ENCODE measurements at regions not wholly inside any gene's neighbourhood (a gene's known extent, or its start where the extent isn't known, plus 50 kb on each side); places are given as distances from the start of the nearest gene placed in this dataset.

DNA sequence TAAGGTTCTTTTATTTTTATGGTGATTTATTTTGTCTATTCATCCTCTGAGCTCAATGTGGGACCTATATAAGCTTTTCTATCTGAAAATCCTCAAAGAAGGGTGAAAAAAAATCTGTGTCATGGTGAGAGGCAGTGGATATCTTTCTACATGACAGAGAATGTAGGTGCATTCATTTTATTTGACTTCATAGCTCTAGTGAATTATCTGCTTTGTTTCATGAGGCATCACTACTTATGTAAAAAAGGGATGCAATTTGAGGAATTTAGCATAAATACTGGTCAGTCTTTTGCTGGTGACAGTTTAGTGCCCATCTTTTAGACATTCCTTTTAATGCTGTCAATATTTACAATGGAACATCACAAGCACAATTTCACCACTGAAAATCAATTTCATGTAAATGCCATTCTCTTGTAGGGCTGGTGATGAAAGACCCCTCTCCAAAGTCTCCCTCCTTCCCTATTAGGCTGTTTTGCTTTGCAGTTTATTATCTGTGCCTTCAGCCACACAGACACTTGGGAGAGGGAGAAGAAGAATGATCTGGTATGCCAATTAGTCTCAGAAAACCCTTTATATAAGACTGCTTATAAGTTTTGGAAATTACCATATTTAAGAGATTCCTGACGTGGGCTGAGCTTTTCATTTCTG, 148.3 kb upstream of the NXPH2 start:
- H3K36me3 ChIP-seq (ENCODE audit: control insufficient read depth in 4 of 4, insufficient read depth in 3 of 4, low read depth in 1 of 4, low read length in 3 of 4), result no peaks in the 10 kb centered on the region

DNA sequence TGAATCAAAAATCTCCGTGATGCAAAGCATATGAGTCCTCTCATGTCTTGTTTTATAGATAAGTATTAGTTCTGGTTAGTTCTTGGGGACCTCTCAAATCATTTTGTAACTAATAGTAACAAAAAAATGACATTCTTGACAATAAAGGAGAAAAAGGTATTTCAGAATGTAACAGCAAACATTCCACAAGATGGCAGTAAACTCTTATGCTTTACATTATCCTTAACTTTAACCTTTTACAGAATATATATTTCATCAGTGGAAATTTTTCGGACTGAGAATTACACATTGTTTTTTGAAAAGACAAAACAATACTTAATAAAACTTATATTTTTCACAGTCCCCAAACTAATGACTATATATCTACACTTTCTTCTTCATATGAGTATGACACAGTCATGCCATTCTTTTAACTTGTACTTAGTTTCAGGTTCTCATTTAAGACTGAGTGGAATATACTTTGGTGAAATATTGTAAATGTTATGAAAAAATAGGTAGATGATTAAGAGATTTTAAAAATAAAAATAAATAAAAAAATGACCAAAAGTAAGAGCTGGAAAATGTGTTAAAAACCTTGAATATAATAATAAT, 142.9 kb upstream of the NXPH2 start:
- no peak overlapping the region for H3K9ac ChIP-seq (ENCODE audit: low read depth in 1 of 2, low read length in 2 of 2)
- no peaks in the 10 kb centered on the region for H3K27me3 ChIP-seq (ENCODE audit: control insufficient read depth in 4 of 4, insufficient read depth in 4 of 4, low read length in 3 of 4)
- H3K27ac ChIP-seq (ENCODE audit: low read depth in 1 of 2, low read length in 2 of 2), result no peak overlapping the region
- TF ChIP-seq FOXA1 (IDR thresholded peaks at IDR 0.05), result no peak
- no peak for TF ChIP-seq HNF4G (IDR thresholded peaks at IDR 0.05)
- TF ChIP-seq TAF1 (conservative IDR thresholded peaks at IDR 0.05), result no peak
- TF ChIP-seq, protein P1, sequence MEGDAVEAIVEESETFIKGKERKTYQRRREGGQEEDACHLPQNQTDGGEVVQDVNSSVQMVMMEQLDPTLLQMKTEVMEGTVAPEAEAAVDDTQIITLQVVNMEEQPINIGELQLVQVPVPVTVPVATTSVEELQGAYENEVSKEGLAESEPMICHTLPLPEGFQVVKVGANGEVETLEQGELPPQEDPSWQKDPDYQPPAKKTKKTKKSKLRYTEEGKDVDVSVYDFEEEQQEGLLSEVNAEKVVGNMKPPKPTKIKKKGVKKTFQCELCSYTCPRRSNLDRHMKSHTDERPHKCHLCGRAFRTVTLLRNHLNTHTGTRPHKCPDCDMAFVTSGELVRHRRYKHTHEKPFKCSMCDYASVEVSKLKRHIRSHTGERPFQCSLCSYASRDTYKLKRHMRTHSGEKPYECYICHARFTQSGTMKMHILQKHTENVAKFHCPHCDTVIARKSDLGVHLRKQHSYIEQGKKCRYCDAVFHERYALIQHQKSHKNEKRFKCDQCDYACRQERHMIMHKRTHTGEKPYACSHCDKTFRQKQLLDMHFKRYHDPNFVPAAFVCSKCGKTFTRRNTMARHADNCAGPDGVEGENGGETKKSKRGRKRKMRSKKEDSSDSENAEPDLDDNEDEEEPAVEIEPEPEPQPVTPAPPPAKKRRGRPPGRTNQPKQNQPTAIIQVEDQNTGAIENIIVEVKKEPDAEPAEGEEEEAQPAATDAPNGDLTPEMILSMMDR (IDR thresholded peaks at IDR 0.05; ENCODE audit: low read depth, low read length, missing input control), result no peak
- TF ChIP-seq, protein P2, sequence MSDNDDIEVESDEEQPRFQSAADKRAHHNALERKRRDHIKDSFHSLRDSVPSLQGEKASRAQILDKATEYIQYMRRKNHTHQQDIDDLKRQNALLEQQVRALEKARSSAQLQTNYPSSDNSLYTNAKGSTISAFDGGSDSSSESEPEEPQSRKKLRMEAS (IDR thresholded peaks at IDR 0.05), result no peak
- TF ChIP-seq FOXA2 (IDR thresholded peaks at IDR 0.05), result no peak
- TF ChIP-seq, protein P3, sequence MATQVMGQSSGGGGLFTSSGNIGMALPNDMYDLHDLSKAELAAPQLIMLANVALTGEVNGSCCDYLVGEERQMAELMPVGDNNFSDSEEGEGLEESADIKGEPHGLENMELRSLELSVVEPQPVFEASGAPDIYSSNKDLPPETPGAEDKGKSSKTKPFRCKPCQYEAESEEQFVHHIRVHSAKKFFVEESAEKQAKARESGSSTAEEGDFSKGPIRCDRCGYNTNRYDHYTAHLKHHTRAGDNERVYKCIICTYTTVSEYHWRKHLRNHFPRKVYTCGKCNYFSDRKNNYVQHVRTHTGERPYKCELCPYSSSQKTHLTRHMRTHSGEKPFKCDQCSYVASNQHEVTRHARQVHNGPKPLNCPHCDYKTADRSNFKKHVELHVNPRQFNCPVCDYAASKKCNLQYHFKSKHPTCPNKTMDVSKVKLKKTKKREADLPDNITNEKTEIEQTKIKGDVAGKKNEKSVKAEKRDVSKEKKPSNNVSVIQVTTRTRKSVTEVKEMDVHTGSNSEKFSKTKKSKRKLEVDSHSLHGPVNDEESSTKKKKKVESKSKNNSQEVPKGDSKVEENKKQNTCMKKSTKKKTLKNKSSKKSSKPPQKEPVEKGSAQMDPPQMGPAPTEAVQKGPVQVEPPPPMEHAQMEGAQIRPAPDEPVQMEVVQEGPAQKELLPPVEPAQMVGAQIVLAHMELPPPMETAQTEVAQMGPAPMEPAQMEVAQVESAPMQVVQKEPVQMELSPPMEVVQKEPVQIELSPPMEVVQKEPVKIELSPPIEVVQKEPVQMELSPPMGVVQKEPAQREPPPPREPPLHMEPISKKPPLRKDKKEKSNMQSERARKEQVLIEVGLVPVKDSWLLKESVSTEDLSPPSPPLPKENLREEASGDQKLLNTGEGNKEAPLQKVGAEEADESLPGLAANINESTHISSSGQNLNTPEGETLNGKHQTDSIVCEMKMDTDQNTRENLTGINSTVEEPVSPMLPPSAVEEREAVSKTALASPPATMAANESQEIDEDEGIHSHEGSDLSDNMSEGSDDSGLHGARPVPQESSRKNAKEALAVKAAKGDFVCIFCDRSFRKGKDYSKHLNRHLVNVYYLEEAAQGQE (IDR thresholded peaks at IDR 0.05), result no peak
- TF ChIP-seq YY1 (IDR thresholded peaks at IDR 0.05), result no peak
- peak; percentile 39 to 44 for TF ChIP-seq RAD21 (IDR thresholded peaks at IDR 0.05)
- no peaks in the 10 kb centered on the region for H3K9me3 ChIP-seq (ENCODE audit: control insufficient read depth in 4 of 4, low read length in 3 of 4)
- no peak for DNase-seq (ENCODE audit: low spot score)
- H3K4me3 ChIP-seq (ENCODE audit: low read depth in 1 of 3, low read length in 3 of 3), result no peak overlapping the region
- H3K4me1 ChIP-seq (ENCODE audit: control insufficient read depth in 4 of 4, insufficient read depth in 4 of 4, low read length in 3 of 4), result no peaks in the 10 kb centered on the region
- no peaks in the 10 kb centered on the region for H3K36me3 ChIP-seq (ENCODE audit: control insufficient read depth in 4 of 4, insufficient read depth in 3 of 4, low read depth in 1 of 4, low read length in 3 of 4)
- 47% methylated on average over 2 of the region's 2 CpGs for WGBS

More for the DNA sequence above, 148.3 kb upstream of the NXPH2 start:
- Histone ChIP-seq H3K9me3 (ENCODE audit: control insufficient read depth in 4 of 4, low read length in 3 of 4) (no peaks in the 10 kb centered on the region), H3K4me1 (ENCODE audit: control insufficient read depth in 4 of 4, insufficient read depth in 4 of 4, low read length in 3 of 4) (no peaks in the 10 kb centered on the region), H3K27me3 (ENCODE audit: control insufficient read depth in 4 of 4, insufficient read depth in 4 of 4, low read length in 3 of 4) (no peaks in the 10 kb centered on the region), H3K27ac (ENCODE audit: low read depth in 1 of 2, low read length in 2 of 2) (no peak overlapping the region), H3K4me3 (ENCODE audit: low read depth in 1 of 3, low read length in 3 of 3) (no peak overlapping the region), H3K9ac (ENCODE audit: low read depth in 1 of 2, low read length in 2 of 2) (no peak overlapping the region)
- TF ChIP-seq RXRA (IDR thresholded peaks at IDR 0.05), result no peak
- TF ChIP-seq YY1 (IDR thresholded peaks at IDR 0.05), result no peak
- TF ChIP-seq, protein P3 (IDR thresholded peaks at IDR 0.05), result no peak
- TF ChIP-seq GABPA (IDR thresholded peaks at IDR 0.05 in 1 of 2, conservative IDR thresholded peaks at IDR 0.05 in 1 of 2), result no peak
- TF ChIP-seq, protein P4, sequence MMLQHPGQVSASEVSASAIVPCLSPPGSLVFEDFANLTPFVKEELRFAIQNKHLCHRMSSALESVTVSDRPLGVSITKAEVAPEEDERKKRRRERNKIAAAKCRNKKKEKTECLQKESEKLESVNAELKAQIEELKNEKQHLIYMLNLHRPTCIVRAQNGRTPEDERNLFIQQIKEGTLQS (IDR thresholded peaks at IDR 0.05), result no peak
- TF ChIP-seq EGR1 (IDR thresholded peaks at IDR 0.05; ENCODE audit: low read depth in 2 of 2), result no peak
- no peak for TF ChIP-seq HNF4G (IDR thresholded peaks at IDR 0.05)
- TF ChIP-seq JUND (IDR thresholded peaks at IDR 0.05), result no peak
- 53% methylated on average over 1 of the region's 1 CpG for WGBS
- no peak for DNase-seq (ENCODE audit: low spot score)

Measured in liver (tissue), 8 donors.